ENCODE measurements at regions not wholly inside any gene's neighbourhood (a gene's known extent, or its start where the extent isn't known, plus 50 kb on each side); places are given as distances from the start of the nearest gene placed in this dataset.

- TF ChIP-seq, protein P1, sequence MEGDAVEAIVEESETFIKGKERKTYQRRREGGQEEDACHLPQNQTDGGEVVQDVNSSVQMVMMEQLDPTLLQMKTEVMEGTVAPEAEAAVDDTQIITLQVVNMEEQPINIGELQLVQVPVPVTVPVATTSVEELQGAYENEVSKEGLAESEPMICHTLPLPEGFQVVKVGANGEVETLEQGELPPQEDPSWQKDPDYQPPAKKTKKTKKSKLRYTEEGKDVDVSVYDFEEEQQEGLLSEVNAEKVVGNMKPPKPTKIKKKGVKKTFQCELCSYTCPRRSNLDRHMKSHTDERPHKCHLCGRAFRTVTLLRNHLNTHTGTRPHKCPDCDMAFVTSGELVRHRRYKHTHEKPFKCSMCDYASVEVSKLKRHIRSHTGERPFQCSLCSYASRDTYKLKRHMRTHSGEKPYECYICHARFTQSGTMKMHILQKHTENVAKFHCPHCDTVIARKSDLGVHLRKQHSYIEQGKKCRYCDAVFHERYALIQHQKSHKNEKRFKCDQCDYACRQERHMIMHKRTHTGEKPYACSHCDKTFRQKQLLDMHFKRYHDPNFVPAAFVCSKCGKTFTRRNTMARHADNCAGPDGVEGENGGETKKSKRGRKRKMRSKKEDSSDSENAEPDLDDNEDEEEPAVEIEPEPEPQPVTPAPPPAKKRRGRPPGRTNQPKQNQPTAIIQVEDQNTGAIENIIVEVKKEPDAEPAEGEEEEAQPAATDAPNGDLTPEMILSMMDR (IDR thresholded peaks at IDR 0.05) = no peak
- TF ChIP-seq POLR2AphosphoS5 (IDR thresholded peaks at IDR 0.05; ENCODE audit: insufficient read depth in 1 of 2, low read depth in 1 of 2) (no peak), POLR2A (IDR thresholded peaks at IDR 0.05) (no peak)
These were observed 62.3 kb upstream of the MAP4K3 start for GRCh38 chr2:39499336-39499735.
